H1 (cell line): ENCODE measurements at regions not wholly inside any gene's neighbourhood (a gene's known extent, or its start where the extent isn't known, plus 50 kb on each side); places are given as distances from the start of the nearest gene placed in this dataset.
A peak's percentile ranks its signal among the peaks of the same experiment; 100 is the strongest.

ENCODE experiments used
- CTCF ChIA-PET: fragments of 300-600 bp; sonication (Branson Sonifier 250); formaldehyde crosslinking; loops from one replicate; lab custom pipeline; 2021; ENCODE audit not compliant: partially characterized antibody; lab: Charles Lee
- POLR2A ChIA-PET: fragments of 300-600 bp; sonication (Branson Sonifier 250); formaldehyde crosslinking; loops from one replicate; lab custom pipeline; 2021; ENCODE audit warnings: inconsistent platforms; ENCODE audit not compliant: partially characterized antibody; lab: Charles Lee
- DNase-seq, 2 experiments: peaks; one replicate each; pipeline versions ENCODE4 v3.0.0 to v3.0.0-alpha.2; 2010 to 2022; ENCODE audit warnings: low spot score in 2 of 2, low read depth in 1 of 2, mixed read lengths in 1 of 2
- FAIRE-seq: peaks from 2 replicates; lab custom pipeline; 2011; peaks lifted over from hg19 to GRCh38; lab: Jason Lieb, UNC
- H2AFZ ChIP-seq: 2 replicates; pipeline ENCODE4 v1.8.1; 2012; ENCODE audit warnings: low read length, inconsistent platforms
- H2AK5ac ChIP-seq: 2 replicates; pipeline ENCODE4 v1.6.1; 2013; ENCODE audit warnings: low read depth, low read length
- H2BK120ac ChIP-seq: replicated peaks from 2 replicates; pipeline ENCODE3; 2013; ENCODE audit warnings: low read depth, low read length, inconsistent platforms
- H2BK12ac ChIP-seq: 2 replicates; pipeline ENCODE4 v1.6.1; 2013; ENCODE audit warnings: low read depth, low read length
- H2BK15ac ChIP-seq: 2 replicates; pipeline ENCODE4 v1.6.1; 2013; ENCODE audit warnings: low read length
- H2BK20ac ChIP-seq: 2 replicates; pipeline ENCODE4 v1.6.1; 2013; ENCODE audit warnings: low read length
- H2BK5ac ChIP-seq: 2 replicates; pipeline ENCODE4 v1.6.1; 2013; ENCODE audit warnings: low read depth, low read length
- H3K14ac ChIP-seq: 2 replicates; pipeline ENCODE4 v1.6.1; 2013; ENCODE audit warnings: inconsistent platforms; ENCODE audit not compliant: insufficient read length
- H3K18ac ChIP-seq: 2 replicates; pipeline ENCODE4 v1.6.1; 2013; ENCODE audit warnings: low read length; ENCODE audit errors: extremely low read depth
- H3K23ac ChIP-seq: 2 replicates; pipeline ENCODE4 v1.6.1; 2013; ENCODE audit warnings: inconsistent platforms; ENCODE audit not compliant: insufficient read length
- H3K23me2 ChIP-seq: 2 replicates; pipeline ENCODE4 v1.6.1; 2013; ENCODE audit warnings: low read depth, low read length
- H3K27ac ChIP-seq: 2 replicates; pipeline ENCODE4 v1.6.1; 2011; ENCODE audit warnings: low read depth, low read length, inconsistent platforms
- H3K27me3 ChIP-seq, 4 experiments: replicated peaks in 1 of 4; 1 replicate in 1 of 4; 2 replicates in 3 of 4; pipeline versions ENCODE4 v1.6.1 to v1.8.1; 2011 to 2013; ENCODE audit warnings: low read length in 3 of 4, mild to moderate bottlenecking in 3 of 4, inconsistent platforms in 2 of 4, mixed read lengths in 2 of 4, moderate library complexity in 1 of 4; ENCODE audit not compliant: control insufficient read depth in 3 of 4, insufficient read depth in 3 of 4; ENCODE audit errors: extremely low read depth in 1 of 4
- H3K36me3 ChIP-seq, 4 experiments: 2 replicates each; pipeline versions ENCODE4 v1.6.1 to v1.8.1; 2011 to 2013; ENCODE audit warnings: mild to moderate bottlenecking in 4 of 4, low read length in 3 of 4, moderate library complexity in 2 of 4, control low read depth in 1 of 4, inconsistent platforms in 1 of 4; ENCODE audit not compliant: insufficient read depth in 4 of 4, control insufficient read depth in 2 of 4
- H3K4ac ChIP-seq: replicated peaks from 2 replicates; pipeline ENCODE3; 2013; ENCODE audit warnings: low read length, low read depth, mixed read lengths, inconsistent platforms; ENCODE audit not compliant: insufficient read length
- H3K4me1 ChIP-seq, 4 experiments: replicated peaks in 1 of 4; 1 replicate in 1 of 4; 2 replicates in 3 of 4; pipeline versions ENCODE4 v1.6.1 to v1.8.1; 2011 to 2013; ENCODE audit warnings: low read length in 3 of 4, inconsistent platforms in 2 of 4, mixed read lengths in 1 of 4; ENCODE audit not compliant: insufficient read depth in 4 of 4, control insufficient read depth in 3 of 4
- H3K4me2 ChIP-seq, 2 experiments: 2 replicates each; pipeline versions ENCODE4 v1.6.1 to v1.8.1; 2011 to 2013; ENCODE audit warnings: low read depth in 2 of 2, low read length in 2 of 2, control low read depth in 1 of 2, inconsistent platforms in 1 of 2, mild to moderate bottlenecking in 1 of 2; ENCODE audit not compliant: insufficient read depth in 1 of 2
- H3K4me3 ChIP-seq, 4 experiments: fragments of 200-600, 300-600 bp in 1 of 4; sonication (generic), shearing (Covaris generic), sonication (Bioruptor Twin) in 1 of 4; 2 replicates each; pipeline versions ENCODE4 v1.5.1 to v1.8.1; 2011 to 2016; ENCODE audit warnings: low read length in 4 of 4, low read depth in 3 of 4, control low read depth in 2 of 4, inconsistent platforms in 2 of 4, mild to moderate bottlenecking in 2 of 4, mixed read lengths in 1 of 4, moderate library complexity in 1 of 4; ENCODE audit not compliant: insufficient read depth in 2 of 4; ENCODE audit errors: extremely low read depth in 1 of 4
- H3K56ac ChIP-seq: replicated peaks from 2 replicates; pipeline ENCODE3; 2013; ENCODE audit warnings: low read depth, mild to moderate bottlenecking, mixed read lengths, low read length, inconsistent platforms; ENCODE audit not compliant: insufficient read length
- H3K79me1 ChIP-seq: 2 replicates; pipeline ENCODE4 v1.6.1; 2013; ENCODE audit warnings: low read depth, low read length, control low read depth
- H3K79me2 ChIP-seq, 2 experiments: 2 replicates each; pipeline versions ENCODE4 v1.6.1 to v1.8.1; 2012 to 2013; ENCODE audit warnings: low read length in 2 of 2, mild to moderate bottlenecking in 2 of 2, inconsistent platforms in 1 of 2; ENCODE audit not compliant: insufficient read depth in 2 of 2, control insufficient read depth in 1 of 2
- H3K9ac ChIP-seq, 4 experiments: replicated peaks in 1 of 4; 1 replicate in 1 of 4; 2 replicates in 3 of 4; pipeline versions ENCODE4 v1.6.1 to v1.8.1; 2011 to 2013; ENCODE audit warnings: low read depth in 3 of 4, low read length in 3 of 4, control low read depth in 2 of 4, mild to moderate bottlenecking in 2 of 4, moderate library complexity in 2 of 4, inconsistent platforms in 1 of 4; ENCODE audit errors: extremely low read depth in 1 of 4
- H3K9me3 ChIP-seq, 2 experiments: 2 replicates each; pipeline versions ENCODE4 v1.6.1 to v1.8.1; 2012 to 2013; ENCODE audit warnings: mild to moderate bottlenecking in 2 of 2, moderate library complexity in 2 of 2, control low read depth in 1 of 2, inconsistent platforms in 1 of 2, low read depth in 1 of 2, low read length in 1 of 2, mixed read lengths in 1 of 2; ENCODE audit not compliant: insufficient read depth in 2 of 2
- H4K20me1 ChIP-seq, 2 experiments: replicated peaks in 1 of 2; 2 replicates each; pipeline versions ENCODE3 to v1.8.1; 2011 to 2013; ENCODE audit warnings: inconsistent platforms in 2 of 2, low read length in 2 of 2, mild to moderate bottlenecking in 1 of 2; ENCODE audit not compliant: insufficient read depth in 2 of 2, control insufficient read depth in 1 of 2
- H4K5ac ChIP-seq: 2 replicates; pipeline ENCODE4 v1.6.1; 2013; ENCODE audit warnings: low read length, low read depth, mixed read lengths, inconsistent platforms; ENCODE audit not compliant: insufficient read length
- H4K8ac ChIP-seq: 2 replicates; pipeline ENCODE4 v1.8.0; 2013; ENCODE audit warnings: mild to moderate bottlenecking, moderate library complexity, low read length, inconsistent platforms; ENCODE audit not compliant: insufficient read depth; ENCODE audit errors: extremely low read depth
- H4K91ac ChIP-seq: replicated peaks from 2 replicates; pipeline ENCODE3; 2013; ENCODE audit warnings: low read length, mixed read lengths, inconsistent platforms; ENCODE audit not compliant: insufficient read length
- GABPA ChIP-seq: IDR thresholded peaks from 2 replicates; pipeline ENCODE4 v1.6.1; 2011; ENCODE audit warnings: mild to moderate bottlenecking, low read length, moderate library complexity, borderline replicate concordance; ENCODE audit not compliant: insufficient read depth
- WGBS, 2 experiments: shearing (Covaris generic) in 1 of 2; methylation state at CpG; one replicate each; pipeline versions ENCODE4 v1.1.6 to v1.1.7; 2013 to 2015; ENCODE audit warnings: low lambda C conversion rate in 2 of 2, mixed read lengths in 2 of 2, inconsistent platforms in 1 of 2, low coverage in 1 of 2, missing lambda C conversion rate in 1 of 2; ENCODE audit not compliant: insufficient replicate concordance in 2 of 2, insufficient coverage in 1 of 2, insufficient read length in 1 of 2; ENCODE audit errors: extremely low coverage in 1 of 2, missing lambda C conversion rate in 1 of 2; 5-methylcytosine and 5-hydroxymethylcytosine counted together

DNA sequence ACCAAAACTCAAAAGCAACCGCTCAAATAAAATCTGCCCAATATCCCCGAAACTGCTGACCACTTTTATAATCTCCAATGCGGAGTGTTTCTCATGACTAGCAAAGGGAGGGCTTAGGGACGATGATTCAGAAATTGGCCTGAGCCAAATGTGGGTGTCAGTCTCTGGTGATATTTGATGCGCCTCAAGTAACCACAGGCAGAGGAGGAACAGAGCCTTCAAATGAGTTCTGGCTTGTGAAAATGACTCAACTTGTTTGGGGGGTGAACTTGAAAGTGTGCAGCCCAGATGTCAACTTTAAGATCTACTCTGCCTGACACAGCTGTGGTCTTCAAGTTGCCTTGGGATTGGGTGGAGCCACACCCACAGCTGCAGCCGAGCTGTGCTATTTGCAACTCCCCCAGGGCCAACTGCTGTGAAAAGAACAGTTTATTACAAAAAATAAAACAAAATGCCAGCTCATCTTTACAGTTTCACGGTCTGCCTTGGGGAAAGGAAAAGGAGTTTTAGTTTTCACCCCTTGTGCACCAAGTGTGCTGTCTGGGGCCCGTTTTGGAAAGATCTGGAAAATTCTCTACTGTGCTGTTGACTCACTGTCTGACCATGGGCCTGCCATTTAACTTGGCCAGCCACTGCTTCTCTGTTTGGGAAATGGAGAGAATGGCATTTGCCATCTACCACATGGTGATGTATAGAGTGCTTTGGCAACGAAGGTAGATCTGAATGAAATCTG is 222.1 kb downstream of the MTX2 start:
- H4K91ac ChIP-seq: no peak overlapping the region
- no peak overlapping the region for H2BK12ac ChIP-seq
- FAIRE-seq (no peak), DNase-seq (no peak)
- H3K27me3 ChIP-seq: peaks cover 0 to 15% (median 7%) of the 10 kb centered on the region in 4 experiments; a peak in 5 of 7 replicates
- no peak overlapping the region for H3K14ac ChIP-seq
- H3K56ac ChIP-seq: no peak overlapping the region
- no peak overlapping the region for H4K8ac ChIP-seq
- H3K18ac ChIP-seq: no peak overlapping the region
- H2BK120ac ChIP-seq: no peak overlapping the region
- H4K20me1 ChIP-seq: no peaks in the 10 kb centered on the region
- H2BK20ac ChIP-seq: no peak overlapping the region
- no peak for TF ChIP-seq GABPA
- ChIA-PET POLR2A (interaction anchor here (1.0 to 1.5 kb wide), 2 partner anchors 18 to 151 kb away, joined by 3 to 4 read pairs; no protein-coding TSS in a partner anchor), CTCF (interaction anchor here (0.6 to 2.4 kb wide), 5 partner anchors 10 to 374 kb away, joined by 3 to 14 read pairs (median 5); no protein-coding TSS in a partner anchor)
- H3K36me3 ChIP-seq: no peaks in the 10 kb centered on the region
- H4K5ac ChIP-seq: no peak overlapping the region
- H3K27ac ChIP-seq: no peak overlapping the region
- no peak overlapping the region for H2AFZ ChIP-seq
- no peak overlapping the region for H2AK5ac ChIP-seq
- WGBS, 2 experiments: 89% methylated on average over 9 of the region's 9 CpGs; no CpG with 5 or more reads in 1 of the 2 experiments
- peaks cover 0 to 19% (median 11%) of the 10 kb centered on the region in 4 experiments for H3K4me1 ChIP-seq
- H3K4ac ChIP-seq: no peak overlapping the region
- H3K4me2 ChIP-seq: peak overlapping the region in 1 of 2 experiments; percentile 66; a peak in 2 of 4 replicates
- H3K4me3 ChIP-seq: peak overlapping the region in 1 of 4 experiments; percentile 51; a peak in 1 of 8 replicates
- H3K9ac ChIP-seq: no peak overlapping the region
- no peaks in the 10 kb centered on the region for H3K79me1 ChIP-seq
- H3K23me2 ChIP-seq: no peaks in the 10 kb centered on the region; the same call in 1 of the 2 replicates
- H2BK5ac ChIP-seq: no peak overlapping the region
- H2BK15ac ChIP-seq: no peak overlapping the region
- no peak overlapping the region for H3K23ac ChIP-seq
- no peaks in the 10 kb centered on the region for H3K79me2 ChIP-seq
- H3K9me3 ChIP-seq: no peaks in the 10 kb centered on the region
